GM08714 (cell line): ENCODE measurements at regions not wholly inside any gene's neighbourhood (a gene's known extent, or its start where the extent isn't known, plus 50 kb on each side); places are given as distances from the start of the nearest gene placed in this dataset.

ENCODE experiments used
- H3K4me3 ChIP-seq: fragments of 200-500 bp; sonication (Bioruptor generic); 2 replicates; pipeline ENCODE4 v1.5.1; 2014; ENCODE audit warnings: mild to moderate bottlenecking, low read length, inconsistent platforms
- ZNF274 ChIP-seq: IDR thresholded peaks from 2 replicates; pipeline ENCODE4 v1.6.1; 2012; ENCODE audit warnings: mild to moderate bottlenecking, low read depth, low read length

DNA sequence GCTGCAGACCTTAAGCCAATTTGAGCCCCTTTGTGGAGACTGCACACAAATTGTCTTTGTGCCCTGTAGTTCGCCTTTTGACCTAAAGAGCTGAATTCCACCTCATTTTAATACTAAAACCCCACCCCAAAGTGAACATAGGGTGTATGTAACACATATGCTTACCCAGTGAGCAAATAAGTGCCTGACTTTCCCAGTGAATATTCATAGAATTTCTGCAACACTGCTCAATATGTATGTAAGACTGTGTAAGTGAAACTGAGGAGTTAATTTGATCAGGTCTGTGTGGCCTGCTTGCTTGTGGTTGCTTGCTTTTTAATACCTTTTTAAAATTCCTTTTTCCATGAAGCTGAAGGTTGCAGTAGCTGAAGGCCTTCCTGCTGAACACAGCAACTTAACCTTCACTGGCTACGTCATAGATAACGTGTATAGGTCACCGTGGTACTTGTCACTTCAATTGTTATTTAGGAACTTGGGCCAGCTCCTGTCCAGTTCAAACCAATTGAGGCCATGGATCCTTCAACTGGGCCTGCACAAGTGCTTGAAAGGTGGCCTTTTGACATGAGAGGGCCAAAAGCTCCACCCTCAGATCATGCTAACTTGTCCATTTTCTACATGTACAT lies 131.7 kb upstream of the BTBD3 start:
- no peak for TF ChIP-seq ZNF274
- no peak overlapping the region for H3K4me3 ChIP-seq

DNA sequence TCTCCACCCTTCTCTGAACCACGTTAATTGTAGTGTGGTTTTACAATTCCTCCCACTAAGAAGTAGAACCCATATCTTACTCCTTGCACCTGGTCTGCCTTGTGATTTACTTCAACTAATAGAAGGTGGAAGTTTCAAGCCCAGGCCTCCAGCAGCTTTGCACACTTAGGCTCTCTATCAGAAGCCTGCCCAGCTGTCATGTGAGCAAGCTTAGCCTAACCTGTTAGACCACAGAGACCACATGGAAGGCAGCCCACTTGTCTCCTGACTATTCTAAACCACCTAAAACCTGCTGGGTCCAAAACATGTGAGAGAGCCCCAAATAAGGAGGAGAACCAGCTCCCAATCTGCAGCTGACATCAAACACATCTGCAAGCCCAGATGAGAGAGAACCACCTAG lies 127.6 kb upstream of the BTBD3 start:
- TF ChIP-seq ZNF274 = no peak

DNA sequence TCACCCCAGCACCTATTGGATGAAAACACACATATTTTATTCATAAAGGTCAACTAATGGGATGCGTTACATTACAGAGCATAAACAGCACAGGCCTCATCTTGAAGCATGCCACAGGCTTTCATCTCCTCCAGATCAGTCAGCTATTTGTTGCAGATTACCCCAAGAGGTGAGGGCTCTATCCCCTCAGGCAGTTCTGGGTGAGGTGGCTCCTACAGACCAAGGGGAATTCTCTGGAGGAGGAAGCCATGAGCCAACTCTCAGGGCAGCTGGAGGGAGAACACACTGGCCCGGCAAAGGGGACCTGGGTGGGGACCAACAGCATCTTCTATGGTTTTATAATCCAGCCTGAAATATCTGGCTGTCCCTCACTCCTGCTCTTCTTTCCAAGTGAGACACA lies 126.4 kb upstream of the BTBD3 start:
- no peak overlapping the region for H3K4me3 ChIP-seq
- no peak for TF ChIP-seq ZNF274

More for the DNA sequence above, 127.6 kb upstream of the BTBD3 start:
- H3K4me3 ChIP-seq = no peak overlapping the region

DNA sequence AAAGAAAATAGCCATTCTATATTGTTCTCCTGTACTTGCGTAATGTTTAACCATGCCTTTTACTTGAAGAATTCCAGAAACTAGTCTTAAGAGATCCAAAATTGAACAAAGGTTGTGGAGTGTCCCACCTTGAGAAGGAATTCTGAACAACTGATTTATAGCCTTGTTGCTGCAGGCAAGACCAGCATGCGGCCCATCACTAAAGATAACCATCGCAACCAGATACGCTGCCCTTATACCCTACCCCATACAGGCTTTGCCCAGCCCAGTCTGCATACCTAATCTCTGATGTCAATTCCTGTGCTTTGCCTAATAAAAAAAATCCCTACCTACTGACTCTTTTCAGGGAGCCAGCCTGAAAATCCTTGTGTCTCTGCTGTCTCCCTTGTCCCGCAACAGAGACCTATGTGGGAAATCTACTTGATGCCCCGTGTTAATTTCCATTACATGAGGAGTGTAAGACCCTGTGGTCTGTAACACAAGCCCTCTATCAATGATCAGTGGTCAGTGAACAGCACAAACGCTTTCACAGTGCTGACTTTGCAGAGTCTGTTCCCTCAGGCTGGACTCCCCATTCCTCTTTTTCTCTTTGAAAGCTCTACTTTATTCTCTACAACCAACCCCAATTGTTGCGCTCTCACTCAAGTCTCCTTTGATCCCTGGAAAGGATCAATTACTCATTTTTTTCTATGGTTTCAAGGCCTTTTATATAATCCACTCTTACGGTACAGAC lies 125.7 kb upstream of the BTBD3 start:
- TF ChIP-seq ZNF274 = no peak
- no peak overlapping the region for H3K4me3 ChIP-seq

GRCh38 chr20:11792568-11792953 lies 125.1 kb upstream of the BTBD3 start:
- TF ChIP-seq ZNF274 = no peak
- H3K4me3 ChIP-seq = no peak overlapping the region

GRCh38 chr20:11794525-11794924 lies 123.2 kb upstream of the BTBD3 start:
- no peak overlapping the region for H3K4me3 ChIP-seq
- TF ChIP-seq ZNF274 = no peak

DNA sequence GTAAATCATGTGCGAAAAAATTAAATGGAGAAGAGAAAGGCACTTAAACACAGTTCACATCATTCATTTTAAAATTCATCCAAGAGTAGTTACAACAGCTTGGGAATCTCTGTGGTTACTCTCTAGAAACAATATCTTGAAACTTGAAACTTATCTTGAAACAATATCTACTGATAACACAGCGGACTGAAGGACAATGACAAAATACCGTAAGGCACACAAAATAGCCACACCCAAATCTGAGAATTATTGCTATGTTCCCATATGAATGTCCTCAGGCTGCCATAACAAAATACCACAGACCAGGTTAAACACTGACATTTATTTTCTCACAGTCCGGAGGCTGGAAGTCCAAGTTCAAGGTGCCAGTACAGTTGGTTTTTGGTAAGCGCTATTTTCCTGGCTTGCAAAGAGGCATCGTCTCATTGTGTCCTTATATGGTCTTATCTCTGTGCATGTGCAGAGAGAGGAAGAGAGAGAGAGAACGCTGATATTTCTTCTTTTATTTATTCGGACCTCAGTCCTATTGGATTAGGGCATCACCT lies 122.5 kb upstream of the BTBD3 start:
- no peak overlapping the region for H3K4me3 ChIP-seq
- TF ChIP-seq ZNF274 = no peak

DNA sequence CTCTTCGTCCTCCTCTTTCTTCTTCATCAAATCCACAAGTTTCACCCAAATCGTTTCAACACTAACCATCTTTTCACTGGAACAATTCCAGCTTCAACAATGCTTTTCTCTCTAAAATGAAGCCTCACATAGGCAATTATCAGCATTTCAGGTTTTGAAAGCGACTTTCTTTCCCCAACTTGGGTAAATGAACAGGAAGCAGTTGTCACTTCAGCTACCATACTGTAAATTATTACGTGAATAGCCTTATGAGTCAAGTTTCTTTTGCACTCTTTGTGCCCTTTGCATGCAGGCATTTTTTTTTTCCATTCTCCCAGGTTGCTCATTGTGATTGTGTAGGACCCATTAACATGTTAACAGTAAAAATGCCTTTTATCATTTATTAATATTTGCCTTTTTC lies 121.7 kb upstream of the BTBD3 start:
- no peak for TF ChIP-seq ZNF274
- H3K4me3 ChIP-seq = no peak overlapping the region

- H3K4me3 ChIP-seq = no peak overlapping the region
- TF ChIP-seq ZNF274 = no peak
Observed at GRCh38 chr20:11797156-11797555, 120.5 kb upstream of the BTBD3 start.

DNA sequence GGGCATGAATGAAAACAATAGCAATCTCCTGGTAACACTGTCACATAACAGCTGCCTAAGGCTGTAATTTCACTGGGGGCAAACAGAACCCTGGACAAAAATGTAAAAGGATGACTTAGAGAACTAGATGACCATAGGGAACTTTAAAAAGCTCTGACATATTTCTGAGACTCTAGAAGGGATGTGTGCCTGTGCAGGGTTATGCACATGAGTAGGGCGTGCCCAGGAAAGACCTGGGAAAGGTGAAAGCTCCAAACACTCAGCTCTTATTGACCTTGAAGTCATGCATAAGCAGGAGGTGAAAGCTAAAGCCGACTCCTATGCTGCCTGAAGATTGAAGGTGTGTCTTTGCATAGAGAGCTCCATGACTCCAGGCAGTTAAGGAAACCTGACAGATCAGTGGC lies 118.4 kb upstream of the BTBD3 start:
- TF ChIP-seq ZNF274 = no peak
- no peak overlapping the region for H3K4me3 ChIP-seq

DNA sequence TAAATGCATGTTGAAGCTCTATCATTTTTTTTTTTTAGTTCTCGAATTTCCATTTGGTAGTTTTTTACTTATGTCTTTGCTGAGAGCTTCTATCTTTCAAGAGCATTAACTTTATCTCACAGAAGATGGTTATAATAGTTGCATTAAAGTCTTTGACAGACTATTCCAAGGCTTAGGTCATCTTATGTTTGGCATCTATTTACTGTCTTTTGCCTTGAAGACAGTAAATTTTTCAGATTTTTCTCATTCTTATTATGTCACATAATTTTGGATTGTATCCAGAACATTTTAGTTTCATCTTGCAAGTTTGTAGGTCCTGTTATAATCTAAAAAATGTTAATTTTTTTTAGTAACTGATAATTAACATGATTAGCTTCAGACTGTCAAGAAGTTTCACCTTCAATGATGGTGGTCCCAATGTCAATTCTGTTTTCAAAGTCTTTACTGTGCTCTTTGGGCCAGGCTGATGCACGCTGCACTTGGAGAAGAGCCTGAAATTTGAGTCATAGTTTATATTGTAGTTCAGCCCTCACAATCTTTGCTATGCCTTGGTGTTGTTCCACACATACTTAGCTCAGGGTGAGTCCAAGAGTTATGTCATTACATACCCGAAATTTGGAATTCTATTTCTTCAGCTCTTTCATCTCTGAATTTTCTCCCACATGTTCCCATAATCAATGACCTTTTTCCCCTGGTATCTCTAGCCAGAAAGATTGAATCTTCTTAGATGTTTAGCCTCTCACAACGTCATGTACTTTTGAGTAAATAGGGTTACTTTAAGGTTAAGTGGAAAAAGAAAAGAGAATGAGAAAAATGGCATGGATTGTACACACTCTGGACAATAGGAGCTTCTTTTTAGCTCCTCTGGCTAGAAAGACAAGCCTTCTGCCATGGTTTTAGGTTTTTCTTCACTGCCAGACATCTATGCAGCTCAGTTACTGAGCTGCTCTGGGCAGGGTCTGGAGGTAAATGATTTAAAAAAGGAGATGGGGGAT lies 110.3 kb upstream of the BTBD3 start:
- no peak for TF ChIP-seq ZNF274
- H3K4me3 ChIP-seq = no peak overlapping the region

GRCh38 chr20:11808841-11809240 lies 108.9 kb upstream of the BTBD3 start:
- no peak overlapping the region for H3K4me3 ChIP-seq
- TF ChIP-seq ZNF274 = no peak

DNA sequence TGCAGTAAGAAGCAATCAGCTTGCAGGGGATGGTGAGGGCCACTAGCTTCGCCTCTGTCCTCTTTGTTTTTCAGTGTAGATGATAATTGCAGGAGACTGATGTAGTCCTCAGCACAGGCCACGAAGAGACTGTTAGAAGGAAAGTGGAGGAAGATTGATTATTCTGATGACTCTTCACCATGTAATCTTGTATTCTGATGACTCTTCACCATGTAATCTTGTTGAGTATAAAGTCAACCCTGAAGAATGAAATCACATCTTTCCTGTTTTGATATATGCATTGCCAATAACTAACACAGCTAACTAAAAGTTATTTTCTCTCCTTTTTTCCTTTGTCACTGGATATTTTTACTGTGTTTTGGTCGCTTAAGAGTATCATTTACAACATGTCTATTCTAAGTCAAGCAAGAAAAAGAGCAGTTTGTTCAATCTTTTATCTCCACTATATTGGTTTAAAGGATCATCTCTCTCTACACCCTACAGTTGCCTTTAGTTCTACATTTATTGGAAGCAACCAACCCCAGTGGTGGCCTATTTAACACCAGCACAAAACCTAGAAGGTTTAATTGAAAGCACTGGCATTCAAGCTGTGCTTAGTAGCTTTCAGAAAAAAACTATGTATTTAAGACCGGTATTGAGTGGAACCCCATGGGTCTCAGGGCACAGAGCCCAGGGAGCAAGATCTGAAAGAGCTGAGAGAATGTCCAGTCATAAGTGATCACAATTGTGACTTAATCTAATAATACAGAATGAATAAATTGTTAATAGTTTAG lies 107.2 kb upstream of the BTBD3 start:
- TF ChIP-seq ZNF274 = no peak
- H3K4me3 ChIP-seq = no peak overlapping the region
